Fibroblast of lung (primary cell): ENCODE measurements at regions not wholly inside any gene's neighbourhood (a gene's known extent, or its start where the extent isn't known, plus 50 kb on each side); places are given as distances from the start of the nearest gene placed in this dataset.

Source experiments
- DNase-seq, 2 donors: peaks; one replicate each; pipeline versions ENCODE4 v3.0.0 to v3.0.0-alpha.2; 2010; ENCODE audit warnings: low read depth in 2 of 2
- H2AFZ ChIP-seq: 2 replicates; pipeline ENCODE4 v1.5.1; 2012; ENCODE audit warnings: low read length, control low read depth, inconsistent platforms
- H3K27ac ChIP-seq: 2 replicates; pipeline ENCODE4 v1.5.1; 2011; ENCODE audit warnings: low read length, control low read depth; ENCODE audit not compliant: insufficient read depth
- H3K27me3 ChIP-seq: 2 replicates; pipeline ENCODE4 v1.5.1; 2011; ENCODE audit warnings: mild to moderate bottlenecking, low read length; ENCODE audit not compliant: control insufficient read depth, insufficient read depth
- H3K36me3 ChIP-seq: 2 replicates; pipeline ENCODE4 v1.5.1; 2011; ENCODE audit warnings: low read length; ENCODE audit not compliant: control insufficient read depth, insufficient read depth
- H3K4me1 ChIP-seq: 2 replicates; pipeline ENCODE4 v1.5.1; 2011; ENCODE audit warnings: low read length; ENCODE audit not compliant: control insufficient read depth, insufficient read depth; ENCODE audit errors: extremely low read depth
- H3K4me2 ChIP-seq: 2 replicates; pipeline ENCODE4 v1.5.1; 2011; ENCODE audit warnings: low read length, control low read depth; ENCODE audit not compliant: insufficient read depth; ENCODE audit errors: extremely low read depth
- H3K4me3 ChIP-seq, 4 experiments: fragments of 200-600 bp in 1 of 4; sonication (generic) in 1 of 4; replicated peaks in 1 of 4; 2 replicates each; pipeline ENCODE4 v1.5.1; 2011 to 2016; ENCODE audit warnings: low read length in 4 of 4, low read depth in 3 of 4, mild to moderate bottlenecking in 3 of 4, control low read depth in 2 of 4, inconsistent platforms in 1 of 4, mixed read lengths in 1 of 4; ENCODE audit not compliant: insufficient read depth in 1 of 4; ENCODE audit errors: control extremely low read depth in 1 of 4
- H3K79me2 ChIP-seq: 2 replicates; pipeline ENCODE4 v1.5.1; 2012; ENCODE audit warnings: mild to moderate bottlenecking, low read length, inconsistent platforms; ENCODE audit not compliant: control insufficient read depth, insufficient read depth
- H3K9ac ChIP-seq: 2 replicates; pipeline ENCODE4 v1.5.1; 2011; ENCODE audit warnings: mild to moderate bottlenecking, low read length, control low read depth; ENCODE audit not compliant: insufficient read depth
- H3K9me3 ChIP-seq: 2 replicates; pipeline ENCODE4 v1.5.1; 2012; ENCODE audit warnings: low read depth, low read length; ENCODE audit not compliant: control insufficient read depth, insufficient read depth
- H4K20me1 ChIP-seq: 2 replicates; pipeline ENCODE4 v1.5.1; 2011; ENCODE audit warnings: low read length; ENCODE audit not compliant: control insufficient read depth, insufficient read depth; ENCODE audit errors: extremely low read depth
- EZH2 ChIP-seq: IDR thresholded peaks from 2 replicates; pipeline ENCODE4 v1.5.1; 2012; ENCODE audit warnings: low read length, control low read depth, mild to moderate bottlenecking; ENCODE audit errors: missing control alignments
- TF ChIP-seq, protein P1 (sequence below), 2 donors: IDR thresholded peaks in 1 of 2; conservative IDR thresholded peaks in 1 of 2; 1 replicate in 1 of 2; 2 replicates in 1 of 2; pipeline ENCODE4 v1.5.1; 2011 to 2012; ENCODE audit warnings: low read length in 2 of 2, control low read depth in 1 of 2, inconsistent platforms in 1 of 2, low read depth in 1 of 2, mild to moderate bottlenecking in 1 of 2

DNA sequence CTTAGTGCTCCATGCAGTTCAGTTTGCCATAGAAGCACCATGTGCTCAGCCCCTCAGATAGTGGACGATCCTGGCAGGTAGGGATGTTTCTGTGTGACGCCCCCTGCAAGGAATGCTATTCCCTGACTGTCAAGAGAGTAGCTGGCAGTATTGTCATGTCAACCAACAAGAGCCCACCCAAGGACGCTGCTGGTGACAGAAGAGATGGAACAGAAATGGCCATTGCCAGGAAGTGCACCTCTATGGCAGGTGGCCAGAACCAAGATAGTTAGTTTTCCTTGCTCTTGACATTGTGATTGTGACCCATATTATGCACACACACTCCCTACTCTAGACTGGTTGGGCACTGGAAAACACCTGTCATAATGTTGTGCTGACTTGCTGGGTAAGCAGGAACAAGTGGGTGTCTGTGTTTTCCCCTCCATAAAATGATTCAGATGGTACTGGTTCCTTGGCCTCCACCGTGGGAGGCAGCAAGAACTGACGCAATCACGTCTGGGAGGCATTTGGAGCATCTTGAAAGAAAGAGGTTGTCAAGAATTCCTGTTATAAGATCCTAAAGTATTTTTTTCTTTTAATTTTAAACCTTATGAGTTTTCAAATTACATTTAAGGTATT is 507.9 kb downstream of the MID1IP1 start:
- H3K79me2 ChIP-seq: no peaks in the 10 kb centered on the region
- H3K27ac ChIP-seq: no peak overlapping the region
- no peaks in the 10 kb centered on the region for H3K9me3 ChIP-seq
- no peak overlapping the region for H2AFZ ChIP-seq
- H4K20me1 ChIP-seq: no peaks in the 10 kb centered on the region
- no peaks in the 10 kb centered on the region for H3K4me1 ChIP-seq
- TF ChIP-seq, protein P1, sequence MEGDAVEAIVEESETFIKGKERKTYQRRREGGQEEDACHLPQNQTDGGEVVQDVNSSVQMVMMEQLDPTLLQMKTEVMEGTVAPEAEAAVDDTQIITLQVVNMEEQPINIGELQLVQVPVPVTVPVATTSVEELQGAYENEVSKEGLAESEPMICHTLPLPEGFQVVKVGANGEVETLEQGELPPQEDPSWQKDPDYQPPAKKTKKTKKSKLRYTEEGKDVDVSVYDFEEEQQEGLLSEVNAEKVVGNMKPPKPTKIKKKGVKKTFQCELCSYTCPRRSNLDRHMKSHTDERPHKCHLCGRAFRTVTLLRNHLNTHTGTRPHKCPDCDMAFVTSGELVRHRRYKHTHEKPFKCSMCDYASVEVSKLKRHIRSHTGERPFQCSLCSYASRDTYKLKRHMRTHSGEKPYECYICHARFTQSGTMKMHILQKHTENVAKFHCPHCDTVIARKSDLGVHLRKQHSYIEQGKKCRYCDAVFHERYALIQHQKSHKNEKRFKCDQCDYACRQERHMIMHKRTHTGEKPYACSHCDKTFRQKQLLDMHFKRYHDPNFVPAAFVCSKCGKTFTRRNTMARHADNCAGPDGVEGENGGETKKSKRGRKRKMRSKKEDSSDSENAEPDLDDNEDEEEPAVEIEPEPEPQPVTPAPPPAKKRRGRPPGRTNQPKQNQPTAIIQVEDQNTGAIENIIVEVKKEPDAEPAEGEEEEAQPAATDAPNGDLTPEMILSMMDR (conservative IDR thresholded peaks at IDR 0.05 in 1 of 2, IDR thresholded peaks at IDR 0.05 in 1 of 2; ENCODE audit: low read depth in 1 of 2, low read length in 2 of 2): no peak
- no peak for TF ChIP-seq EZH2
- peak; percentile 0 to 75 for DNase-seq
- H3K9ac ChIP-seq: no peak overlapping the region
- no peak overlapping the region for H3K4me2 ChIP-seq
- no peaks in the 10 kb centered on the region for H3K27me3 ChIP-seq
- no peak overlapping the region for H3K4me3 ChIP-seq
- no peaks in the 10 kb centered on the region for H3K36me3 ChIP-seq

DNA sequence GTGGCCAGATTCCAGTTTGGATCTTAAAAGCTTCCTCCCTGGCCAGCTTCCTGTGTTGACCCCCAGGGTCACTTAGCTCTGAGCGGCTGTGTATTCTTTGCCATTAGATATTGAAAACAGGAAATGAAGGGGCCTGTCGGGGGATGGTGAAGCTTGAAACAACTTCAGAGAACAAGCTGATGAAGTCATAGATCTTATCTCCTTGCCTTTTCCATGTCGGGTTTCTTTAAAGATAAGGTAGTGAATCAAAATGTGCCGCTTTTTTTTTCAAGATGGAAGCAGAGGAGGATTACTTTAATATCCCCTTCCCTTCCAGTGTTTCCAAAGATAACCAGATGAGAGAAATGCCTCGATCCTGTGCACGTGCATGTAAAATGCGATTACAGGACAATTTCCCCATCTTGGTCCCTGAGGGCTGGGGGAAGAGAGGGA is 508.5 kb downstream of the MID1IP1 start:
- H3K4me2 ChIP-seq: no peak overlapping the region
- no peaks in the 10 kb centered on the region for H3K9me3 ChIP-seq
- H3K4me3 ChIP-seq: no peak overlapping the region
- no peak for TF ChIP-seq EZH2
- TF ChIP-seq, protein P1 (conservative IDR thresholded peaks at IDR 0.05 in 1 of 2, IDR thresholded peaks at IDR 0.05 in 1 of 2; ENCODE audit: low read depth in 1 of 2, low read length in 2 of 2): no peak
- H4K20me1 ChIP-seq: no peaks in the 10 kb centered on the region
- H3K36me3 ChIP-seq: no peaks in the 10 kb centered on the region
- H3K27ac ChIP-seq: no peak overlapping the region
- H3K9ac ChIP-seq: no peak overlapping the region
- no peaks in the 10 kb centered on the region for H3K27me3 ChIP-seq
- no peaks in the 10 kb centered on the region for H3K79me2 ChIP-seq
- no peak overlapping the region for H2AFZ ChIP-seq
- no peaks in the 10 kb centered on the region for H3K4me1 ChIP-seq
- DNase-seq: peak in 1 of 2 donors; percentile 68

DNA sequence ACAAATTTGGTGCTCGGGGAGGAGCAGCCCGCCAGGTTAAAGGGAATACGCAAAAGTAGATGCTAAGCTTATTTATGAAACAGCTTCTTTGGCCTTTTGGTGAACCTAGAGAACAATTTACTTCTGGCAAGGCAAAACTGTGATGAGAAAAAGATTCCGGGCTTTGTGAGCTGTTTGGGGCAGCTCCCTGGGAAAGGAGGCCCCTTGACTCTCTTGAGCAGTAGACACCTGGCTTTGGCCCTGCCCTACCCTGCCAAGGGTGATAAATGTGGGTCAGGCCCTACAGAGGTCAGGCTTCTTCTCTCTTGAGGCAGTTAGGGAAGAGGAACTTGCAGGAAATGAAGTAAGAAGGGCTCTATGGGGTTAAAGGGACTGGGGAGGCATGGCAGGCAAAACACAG is 509.6 kb downstream of the MID1IP1 start:
- TF ChIP-seq, protein P1 (conservative IDR thresholded peaks at IDR 0.05 in 1 of 2, IDR thresholded peaks at IDR 0.05 in 1 of 2; ENCODE audit: low read depth in 1 of 2, low read length in 2 of 2): no peak
- no peak for TF ChIP-seq EZH2
- Histone ChIP-seq H4K20me1 (no peaks in the 10 kb centered on the region), H3K4me1 (no peaks in the 10 kb centered on the region), H3K9ac (no peak overlapping the region), H3K4me3 (no peak overlapping the region), H3K4me2 (no peak overlapping the region), H3K36me3 (no peaks in the 10 kb centered on the region), H3K9me3 (no peaks in the 10 kb centered on the region), H3K79me2 (no peaks in the 10 kb centered on the region), H3K27me3 (no peaks in the 10 kb centered on the region), H3K27ac (no peak overlapping the region), H2AFZ (no peak overlapping the region)
- DNase-seq: no peak
